NT2/D1 (cell line): ENCODE measurements at regions not wholly inside any gene's neighbourhood (a gene's known extent, or its start where the extent isn't known, plus 50 kb on each side); places are given as distances from the start of the nearest gene placed in this dataset.

Experiments used
- YY1 ChIP-seq: IDR thresholded peaks from 2 replicates; pipeline ENCODE4 v1.6.1; 2011; ENCODE audit not compliant: insufficient read length, insufficient read depth
- ZNF274 ChIP-seq: IDR thresholded peaks from 2 replicates; pipeline ENCODE4 v1.6.1; 2011; ENCODE audit warnings: mild to moderate bottlenecking, low read depth, low read length

GRCh38 chr6:166725571-166725970, 98.5 kb upstream of the RPS6KA2 start:
- TF ChIP-seq YY1 (no peak), ZNF274 (no peak)
